Esophagus mucosa (tissue), 1 donor: ENCODE measurements at regions not wholly inside any gene's neighbourhood (a gene's known extent, or its start where the extent isn't known, plus 50 kb on each side); places are given as distances from the start of the nearest gene placed in this dataset.

ENCODE experiments used
- ATAC-seq: fragments of 200-7000 bp; cut with Tn5 transposase; one replicate; pipeline ENCODE4 v1.9.1; 2020
- donor health status: DM: yes; HTN: yes; CAD: no.

GRCh38 chr17:54839447-54839846 is 61.2 kb upstream of the TOM1L1 start:
- ATAC-seq: no peak

GRCh38 chr17:54840885-54841591 is 59.6 kb upstream of the TOM1L1 start:
- peak; percentile 22 for ATAC-seq

GRCh38 chr17:54841656-54842055 is 59.0 kb upstream of the TOM1L1 start:
- ATAC-seq: no peak

- no peak for ATAC-seq
These were observed 56.4 kb upstream of the TOM1L1 start for GRCh38 chr17:54844233-54844632.

- ATAC-seq: no peak
These were observed 52.2 kb upstream of the TOM1L1 start for GRCh38 chr17:54848368-54848987.

GRCh38 chr17:54849660-54850059 is 51.0 kb upstream of the TOM1L1 start:
- no peak for ATAC-seq
